C4-2B (cell line): ENCODE measurements at regions not wholly inside any gene's neighbourhood (a gene's known extent, or its start where the extent isn't known, plus 50 kb on each side); places are given as distances from the start of the nearest gene placed in this dataset.

Experiments
- ZFX ChIP-seq: fragments of 450-650 bp; IDR thresholded peaks from 2 replicates; pipeline ENCODE4 v1.6.1; 2017
- TF ChIP-seq, protein P1 (sequence below): fragments of 450-650 bp; conservative IDR thresholded peaks from 2 replicates; pipeline ENCODE4 v1.5.1; 2017; ENCODE audit warnings: mild to moderate bottlenecking

DNA sequence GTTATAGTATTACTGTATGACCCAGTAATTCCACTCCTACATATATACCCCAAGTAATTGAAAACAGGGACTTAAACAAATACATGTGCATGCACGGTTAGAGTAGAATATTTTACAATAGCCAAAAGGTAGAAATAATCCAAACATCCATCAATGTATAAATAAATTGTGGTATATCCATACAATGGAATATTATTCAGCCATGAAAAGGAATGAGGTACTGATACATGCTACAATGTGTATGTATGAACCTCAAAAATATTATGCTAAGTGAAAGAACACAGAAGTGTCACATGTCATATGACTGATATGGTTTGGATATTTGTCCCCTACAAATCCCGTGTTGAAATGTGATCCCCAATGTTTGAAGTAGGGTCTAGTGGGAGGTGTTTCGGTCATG lies 560.8 kb upstream of the LARGE1 start:
- TF ChIP-seq, protein P1, sequence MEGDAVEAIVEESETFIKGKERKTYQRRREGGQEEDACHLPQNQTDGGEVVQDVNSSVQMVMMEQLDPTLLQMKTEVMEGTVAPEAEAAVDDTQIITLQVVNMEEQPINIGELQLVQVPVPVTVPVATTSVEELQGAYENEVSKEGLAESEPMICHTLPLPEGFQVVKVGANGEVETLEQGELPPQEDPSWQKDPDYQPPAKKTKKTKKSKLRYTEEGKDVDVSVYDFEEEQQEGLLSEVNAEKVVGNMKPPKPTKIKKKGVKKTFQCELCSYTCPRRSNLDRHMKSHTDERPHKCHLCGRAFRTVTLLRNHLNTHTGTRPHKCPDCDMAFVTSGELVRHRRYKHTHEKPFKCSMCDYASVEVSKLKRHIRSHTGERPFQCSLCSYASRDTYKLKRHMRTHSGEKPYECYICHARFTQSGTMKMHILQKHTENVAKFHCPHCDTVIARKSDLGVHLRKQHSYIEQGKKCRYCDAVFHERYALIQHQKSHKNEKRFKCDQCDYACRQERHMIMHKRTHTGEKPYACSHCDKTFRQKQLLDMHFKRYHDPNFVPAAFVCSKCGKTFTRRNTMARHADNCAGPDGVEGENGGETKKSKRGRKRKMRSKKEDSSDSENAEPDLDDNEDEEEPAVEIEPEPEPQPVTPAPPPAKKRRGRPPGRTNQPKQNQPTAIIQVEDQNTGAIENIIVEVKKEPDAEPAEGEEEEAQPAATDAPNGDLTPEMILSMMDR: no peak
- TF ChIP-seq ZFX: no peak
